Fibroblast of gingiva (primary cell): ENCODE measurements at regions not wholly inside any gene's neighbourhood (a gene's known extent, or its start where the extent isn't known, plus 50 kb on each side); places are given as distances from the start of the nearest gene placed in this dataset.

Experiments used
- DNase-seq: peaks from one replicate; pipeline ENCODE4 v3.0.0-alpha.2; 2011; ENCODE audit warnings: low read depth

GRCh38 chr10:25113191-25114035, 61.4 kb upstream of the GPR158 start:
- peak; percentile 53 for DNase-seq

GRCh38 chr10:25114036-25114411, 60.8 kb upstream of the GPR158 start:
- DNase-seq: no peak

- no peak for DNase-seq
Observed at GRCh38 chr10:25117757-25118156, 57.0 kb upstream of the GPR158 start.

GRCh38 chr10:25120188-25120587, 54.6 kb upstream of the GPR158 start:
- DNase-seq: no peak
